ENCODE measurements at regions not wholly inside any gene's neighbourhood (a gene's known extent, or its start where the extent isn't known, plus 50 kb on each side); places are given as distances from the start of the nearest gene placed in this dataset.

DNA sequence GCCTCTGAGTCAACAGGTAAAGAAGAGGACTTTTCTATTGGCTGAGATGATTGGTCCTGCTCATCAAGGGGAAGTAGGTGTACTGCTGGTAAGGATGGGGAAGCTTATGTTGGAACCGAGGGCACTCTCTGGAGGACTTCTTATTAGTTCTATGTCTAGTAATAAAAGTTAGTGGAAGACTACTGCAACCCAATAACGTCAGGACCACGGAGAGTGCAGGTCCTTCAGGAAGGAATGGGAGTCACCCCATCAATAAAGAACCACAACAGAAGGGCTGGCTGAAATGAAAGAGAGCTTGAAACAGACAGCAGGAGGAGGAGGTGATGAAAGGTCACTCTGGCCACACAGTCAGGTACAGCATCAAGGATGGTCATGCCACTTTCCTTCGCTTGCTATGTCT, 68.8 kb upstream of the PRR23E start:
- TF ChIP-seq, protein P1, sequence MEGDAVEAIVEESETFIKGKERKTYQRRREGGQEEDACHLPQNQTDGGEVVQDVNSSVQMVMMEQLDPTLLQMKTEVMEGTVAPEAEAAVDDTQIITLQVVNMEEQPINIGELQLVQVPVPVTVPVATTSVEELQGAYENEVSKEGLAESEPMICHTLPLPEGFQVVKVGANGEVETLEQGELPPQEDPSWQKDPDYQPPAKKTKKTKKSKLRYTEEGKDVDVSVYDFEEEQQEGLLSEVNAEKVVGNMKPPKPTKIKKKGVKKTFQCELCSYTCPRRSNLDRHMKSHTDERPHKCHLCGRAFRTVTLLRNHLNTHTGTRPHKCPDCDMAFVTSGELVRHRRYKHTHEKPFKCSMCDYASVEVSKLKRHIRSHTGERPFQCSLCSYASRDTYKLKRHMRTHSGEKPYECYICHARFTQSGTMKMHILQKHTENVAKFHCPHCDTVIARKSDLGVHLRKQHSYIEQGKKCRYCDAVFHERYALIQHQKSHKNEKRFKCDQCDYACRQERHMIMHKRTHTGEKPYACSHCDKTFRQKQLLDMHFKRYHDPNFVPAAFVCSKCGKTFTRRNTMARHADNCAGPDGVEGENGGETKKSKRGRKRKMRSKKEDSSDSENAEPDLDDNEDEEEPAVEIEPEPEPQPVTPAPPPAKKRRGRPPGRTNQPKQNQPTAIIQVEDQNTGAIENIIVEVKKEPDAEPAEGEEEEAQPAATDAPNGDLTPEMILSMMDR (IDR thresholded peaks at IDR 0.05), result no peak
- no peak for TF ChIP-seq EZH2 (IDR thresholded peaks at IDR 0.05; ENCODE audit: borderline replicate concordance, insufficient read depth, low read depth, low read length, poor library complexity, severe bottlenecking)
